Keratinocyte (primary cell): ENCODE measurements at regions not wholly inside any gene's neighbourhood (a gene's known extent, or its start where the extent isn't known, plus 50 kb on each side); places are given as distances from the start of the nearest gene placed in this dataset.

Experiments used
- DNase-seq: peaks from one replicate; pipeline ENCODE4 v3.0.0-alpha.2; 2011; ENCODE audit warnings: low read depth, missing footprints, low spot score
- FAIRE-seq: peaks from 2 replicates; lab custom pipeline; 2011; peaks lifted over from hg19 to GRCh38; lab: Jason Lieb, UNC
- H2AFZ ChIP-seq: 2 replicates; pipeline ENCODE4 v1.6.0; 2012; ENCODE audit warnings: low read length, control low read depth, inconsistent platforms; ENCODE audit not compliant: control insufficient read depth
- H3K27ac ChIP-seq: 2 replicates; pipeline ENCODE4 v1.5.1; 2011; ENCODE audit warnings: low read length; ENCODE audit not compliant: control insufficient read depth, insufficient read depth
- H3K27me3 ChIP-seq: 3 replicates; pipeline ENCODE4 v1.6.0; 2011; ENCODE audit warnings: low read length; ENCODE audit not compliant: control insufficient read depth, insufficient read depth; ENCODE audit errors: extremely low read depth
- H3K36me3 ChIP-seq, 2 experiments: 2 replicates in 1 of 2; 3 replicates in 1 of 2; pipeline ENCODE4 v1.5.1; 2011; ENCODE audit warnings: low read length in 2 of 2, mild to moderate bottlenecking in 1 of 2; ENCODE audit not compliant: control insufficient read depth in 2 of 2, insufficient read depth in 2 of 2; ENCODE audit errors: extremely low read depth in 1 of 2
- H3K4me1 ChIP-seq: 3 replicates; pipeline ENCODE4 v1.5.1; 2011; ENCODE audit warnings: low read length; ENCODE audit not compliant: control insufficient read depth, insufficient read depth; ENCODE audit errors: extremely low read depth
- H3K4me2 ChIP-seq: 3 replicates; pipeline ENCODE4 v1.6.0; 2011; ENCODE audit warnings: low read depth, low read length; ENCODE audit not compliant: control insufficient read depth, insufficient read depth; ENCODE audit errors: extremely low read depth
- H3K4me3 ChIP-seq, 3 experiments: fragments of 200-600 bp in 1 of 3; sonication (generic) in 1 of 3; 2 replicates in 2 of 3; 3 replicates in 1 of 3; pipeline ENCODE4 v1.5.1; 2011 to 2016; ENCODE audit warnings: low read length in 3 of 3, mild to moderate bottlenecking in 3 of 3, control low read depth in 2 of 3, inconsistent platforms in 1 of 3, low read depth in 1 of 3, mixed read lengths in 1 of 3, mixed run types in 1 of 3, moderate library complexity in 1 of 3; ENCODE audit not compliant: control insufficient read depth in 2 of 3, insufficient read depth in 2 of 3; ENCODE audit errors: extremely low read depth in 1 of 3
- H3K79me2 ChIP-seq: 2 replicates; pipeline ENCODE4 v1.6.0; 2012; ENCODE audit warnings: low read length; ENCODE audit not compliant: control insufficient read depth, insufficient read depth
- H3K9ac ChIP-seq: 3 replicates; pipeline ENCODE4 v1.6.0; 2011; ENCODE audit warnings: low read length; ENCODE audit not compliant: control insufficient read depth, insufficient read depth; ENCODE audit errors: extremely low read depth
- H3K9me1 ChIP-seq: 3 replicates; pipeline ENCODE4 v1.6.0; 2011; ENCODE audit warnings: low read length; ENCODE audit not compliant: control insufficient read depth, insufficient read depth; ENCODE audit errors: extremely low read depth
- H3K9me3 ChIP-seq: 2 replicates; pipeline ENCODE4 v1.5.1; 2012; ENCODE audit warnings: low read depth, low read length; ENCODE audit not compliant: control insufficient read depth
- H4K20me1 ChIP-seq: 3 replicates; pipeline ENCODE4 v1.6.0; 2011; ENCODE audit warnings: low read length; ENCODE audit not compliant: control insufficient read depth, insufficient read depth; ENCODE audit errors: extremely low read depth
- EZH2 ChIP-seq: IDR thresholded peaks from one replicate; pipeline ENCODE4 v1.6.1; 2012; ENCODE audit warnings: inconsistent platforms, mild to moderate bottlenecking, low read length, moderate library complexity
- dilution Hi-C: fragments of 300-500 bp; cut with MboI; formaldehyde crosslinking; loops from one replicate; pipeline ENCODE4 v1.7.0; 2020; ENCODE audit warnings: low sequenced_read_pairs; ENCODE audit not compliant: extremely low pct_ligation_motif_present
- TF ChIP-seq, protein P1 (sequence below), 3 experiments: IDR thresholded peaks in 1 of 3; conservative IDR thresholded peaks in 1 of 3; optimal IDR thresholded peaks in 1 of 3; 2 replicates in 2 of 3; 3 replicates in 1 of 3; pipeline versions ENCODE3 to v1.5.1; 2011; ENCODE audit warnings: low read length in 3 of 3, mild to moderate bottlenecking in 3 of 3, moderate library complexity in 2 of 3, control low read depth in 1 of 3, inconsistent platforms in 1 of 3; ENCODE audit not compliant: insufficient read depth in 2 of 3; ENCODE audit errors: extremely low read depth in 1 of 3

DNA sequence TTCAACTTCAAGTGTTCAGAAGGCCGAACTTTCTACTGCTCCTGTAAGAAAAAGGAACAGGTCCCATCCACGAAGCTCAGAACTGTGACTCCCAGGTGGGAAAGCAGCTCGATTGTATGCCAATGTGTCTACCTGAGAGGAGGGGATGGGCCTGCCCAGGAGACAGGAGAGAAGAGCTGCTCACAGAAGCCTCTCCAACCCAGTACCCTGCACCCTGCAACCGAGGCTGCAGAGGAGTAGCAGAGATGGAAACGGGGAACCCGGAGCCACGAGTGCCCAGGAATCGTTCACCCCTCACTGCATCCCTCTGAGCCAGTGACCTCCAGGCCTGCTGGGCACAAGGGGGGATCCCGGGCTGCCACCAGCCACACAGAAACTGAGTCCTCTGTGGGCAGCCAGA is 86.5 kb upstream of the PRR23E start:
- Histone ChIP-seq H3K4me2 (no peak overlapping the region), H3K79me2 (no peaks in the 10 kb centered on the region), H3K9ac (no peak overlapping the region), H3K4me3 (no peak overlapping the region), H2AFZ (no peak overlapping the region), H3K27me3 (peaks cover 5% of the 10 kb centered on the region), H3K27ac (no peak overlapping the region), H3K9me1 (no peaks in the 10 kb centered on the region), H3K4me1 (no peaks in the 10 kb centered on the region), H3K9me3 (peaks cover 2% of the 10 kb centered on the region), H4K20me1 (no peaks in the 10 kb centered on the region), H3K36me3 (no peaks in the 10 kb centered on the region)
- dilution Hi-C loops, result no loop called here
- FAIRE-seq, result no peak
- no peak for DNase-seq
- TF ChIP-seq EZH2, result no peak

DNA sequence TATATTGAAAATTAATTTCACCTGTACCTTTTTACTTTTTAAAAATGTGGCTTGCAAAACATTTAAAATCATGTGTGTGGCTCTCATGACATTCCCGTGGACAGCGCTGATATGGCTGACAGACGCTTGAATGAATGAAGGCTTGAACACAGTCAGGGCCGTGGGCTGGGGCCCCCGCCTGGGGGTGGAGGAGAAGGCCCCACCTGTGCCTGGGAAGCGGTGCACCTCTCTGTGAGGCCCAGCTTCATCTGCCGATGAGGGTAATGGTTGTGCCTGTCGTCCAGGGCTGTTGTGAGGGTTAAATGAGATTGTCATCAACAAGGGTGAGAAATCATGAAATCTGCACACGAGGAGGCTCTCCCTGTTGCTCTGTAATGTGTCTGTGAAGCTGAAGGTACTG is 85.9 kb upstream of the PRR23E start:
- Histone ChIP-seq H3K4me3 (no peak overlapping the region), H4K20me1 (no peaks in the 10 kb centered on the region), H3K4me1 (no peaks in the 10 kb centered on the region), H3K9me1 (no peaks in the 10 kb centered on the region), H3K9me3 (peaks cover 2% of the 10 kb centered on the region), H3K79me2 (no peaks in the 10 kb centered on the region), H3K9ac (no peak overlapping the region), H3K27ac (no peak overlapping the region), H3K36me3 (no peaks in the 10 kb centered on the region), H3K27me3 (peaks cover 5% of the 10 kb centered on the region), H2AFZ (no peak overlapping the region), H3K4me2 (no peak overlapping the region)
- FAIRE-seq, result no peak
- TF ChIP-seq, protein P1, sequence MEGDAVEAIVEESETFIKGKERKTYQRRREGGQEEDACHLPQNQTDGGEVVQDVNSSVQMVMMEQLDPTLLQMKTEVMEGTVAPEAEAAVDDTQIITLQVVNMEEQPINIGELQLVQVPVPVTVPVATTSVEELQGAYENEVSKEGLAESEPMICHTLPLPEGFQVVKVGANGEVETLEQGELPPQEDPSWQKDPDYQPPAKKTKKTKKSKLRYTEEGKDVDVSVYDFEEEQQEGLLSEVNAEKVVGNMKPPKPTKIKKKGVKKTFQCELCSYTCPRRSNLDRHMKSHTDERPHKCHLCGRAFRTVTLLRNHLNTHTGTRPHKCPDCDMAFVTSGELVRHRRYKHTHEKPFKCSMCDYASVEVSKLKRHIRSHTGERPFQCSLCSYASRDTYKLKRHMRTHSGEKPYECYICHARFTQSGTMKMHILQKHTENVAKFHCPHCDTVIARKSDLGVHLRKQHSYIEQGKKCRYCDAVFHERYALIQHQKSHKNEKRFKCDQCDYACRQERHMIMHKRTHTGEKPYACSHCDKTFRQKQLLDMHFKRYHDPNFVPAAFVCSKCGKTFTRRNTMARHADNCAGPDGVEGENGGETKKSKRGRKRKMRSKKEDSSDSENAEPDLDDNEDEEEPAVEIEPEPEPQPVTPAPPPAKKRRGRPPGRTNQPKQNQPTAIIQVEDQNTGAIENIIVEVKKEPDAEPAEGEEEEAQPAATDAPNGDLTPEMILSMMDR (optimal IDR thresholded peaks at IDR 0.05 in 1 of 3, IDR thresholded peaks at IDR 0.05 in 1 of 3, conservative IDR thresholded peaks at IDR 0.05 in 1 of 3; ENCODE audit: extremely low read depth in 1 of 3, insufficient read depth in 2 of 3, low read length in 3 of 3), result no peak
- no peak for TF ChIP-seq EZH2
- DNase-seq, result no peak
- dilution Hi-C loops, result no loop called here
